ENCODE measurements at regions not wholly inside any gene's neighbourhood (a gene's known extent, or its start where the extent isn't known, plus 50 kb on each side); places are given as distances from the start of the nearest gene placed in this dataset.

DNA sequence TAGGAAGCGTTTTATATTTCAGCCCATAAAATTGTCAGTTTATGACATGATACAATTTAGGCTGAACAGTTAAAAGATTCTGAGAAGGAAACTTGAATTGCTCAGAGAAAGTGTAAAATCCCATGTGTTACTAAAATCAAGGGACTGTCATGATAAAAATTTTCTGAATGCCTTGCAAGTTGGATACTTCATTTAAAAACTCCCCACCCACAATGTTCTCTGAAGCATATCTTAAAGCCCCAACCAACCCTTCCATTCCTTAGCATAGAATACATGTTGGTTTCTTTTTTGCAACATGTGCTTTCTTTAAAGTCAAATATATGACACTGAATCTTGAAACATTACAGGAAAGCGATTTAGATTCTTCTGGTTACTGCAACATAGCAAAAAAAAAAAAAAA is 97.4 kb downstream of the MRPL39 start:
- TF ChIP-seq, protein P1, sequence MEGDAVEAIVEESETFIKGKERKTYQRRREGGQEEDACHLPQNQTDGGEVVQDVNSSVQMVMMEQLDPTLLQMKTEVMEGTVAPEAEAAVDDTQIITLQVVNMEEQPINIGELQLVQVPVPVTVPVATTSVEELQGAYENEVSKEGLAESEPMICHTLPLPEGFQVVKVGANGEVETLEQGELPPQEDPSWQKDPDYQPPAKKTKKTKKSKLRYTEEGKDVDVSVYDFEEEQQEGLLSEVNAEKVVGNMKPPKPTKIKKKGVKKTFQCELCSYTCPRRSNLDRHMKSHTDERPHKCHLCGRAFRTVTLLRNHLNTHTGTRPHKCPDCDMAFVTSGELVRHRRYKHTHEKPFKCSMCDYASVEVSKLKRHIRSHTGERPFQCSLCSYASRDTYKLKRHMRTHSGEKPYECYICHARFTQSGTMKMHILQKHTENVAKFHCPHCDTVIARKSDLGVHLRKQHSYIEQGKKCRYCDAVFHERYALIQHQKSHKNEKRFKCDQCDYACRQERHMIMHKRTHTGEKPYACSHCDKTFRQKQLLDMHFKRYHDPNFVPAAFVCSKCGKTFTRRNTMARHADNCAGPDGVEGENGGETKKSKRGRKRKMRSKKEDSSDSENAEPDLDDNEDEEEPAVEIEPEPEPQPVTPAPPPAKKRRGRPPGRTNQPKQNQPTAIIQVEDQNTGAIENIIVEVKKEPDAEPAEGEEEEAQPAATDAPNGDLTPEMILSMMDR (IDR thresholded peaks at IDR 0.05; ENCODE audit: borderline replicate concordance, extremely low read depth, low read length, poor library complexity, severe bottlenecking) = no peak
- TF ChIP-seq EZH2 (IDR thresholded peaks at IDR 0.05; ENCODE audit: borderline replicate concordance, low read depth, low read length, severe bottlenecking) = no peak

All from DND-41 (cell line).